ENCODE measurements at regions not wholly inside any gene's neighbourhood (a gene's known extent, or its start where the extent isn't known, plus 50 kb on each side); places are given as distances from the start of the nearest gene placed in this dataset.
A peak's percentile ranks its signal among the peaks of the same experiment; 100 is the strongest.

GRCh38 chr5:117100176-117100575 is 525.6 kb upstream of the SEMA6A start:
- no peak for DNase-seq

DNA sequence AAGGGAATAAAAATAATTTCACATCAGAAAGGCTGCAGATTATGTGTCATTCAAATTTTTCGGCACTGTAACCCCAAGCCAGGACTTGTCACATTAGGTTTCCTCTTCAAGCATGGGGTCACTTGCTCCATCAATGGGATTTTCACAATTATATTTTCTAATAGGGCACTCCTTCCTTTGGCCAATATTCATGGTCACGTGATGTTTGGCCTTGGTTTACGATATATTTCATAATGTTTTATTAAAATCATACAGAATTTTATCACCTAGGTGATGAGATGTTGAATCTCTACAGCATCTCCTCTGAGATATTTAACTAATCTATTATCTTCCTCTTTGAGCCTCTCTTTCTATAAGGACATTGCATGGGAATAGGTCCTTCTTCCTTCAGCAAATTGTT is 523.5 kb upstream of the SEMA6A start:
- no peak for DNase-seq

GRCh38 chr5:117095346-117096332 is 521.0 kb upstream of the SEMA6A start:
- DNase-seq: no peak

- DNase-seq: no peak
Observed at GRCh38 chr5:117094114-117094815, 519.6 kb upstream of the SEMA6A start.

DNA sequence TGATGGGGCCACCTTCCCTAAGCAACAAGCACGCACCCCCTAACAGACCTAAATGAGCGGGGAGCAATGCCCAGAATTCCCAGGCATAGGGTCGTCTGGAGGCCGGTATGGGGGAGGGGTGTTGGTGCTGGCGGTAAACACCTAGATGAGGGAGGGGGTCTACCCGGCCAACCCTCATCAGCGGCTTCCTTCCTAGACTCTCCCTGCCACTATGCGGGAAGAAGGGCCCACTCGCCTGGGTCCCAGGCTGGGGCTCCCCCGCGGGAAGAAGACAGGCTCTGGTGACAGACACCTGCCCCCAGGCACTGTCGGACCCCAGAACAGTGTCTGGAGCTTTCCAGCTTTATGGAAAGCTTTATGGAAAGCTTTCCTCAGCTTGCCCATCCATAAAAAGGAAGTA is 519.0 kb upstream of the SEMA6A start:
- no peak for DNase-seq

- DNase-seq: no peak
Observed at GRCh38 chr5:117089001-117089400, 514.4 kb upstream of the SEMA6A start.

GRCh38 chr5:117088176-117088575 is 513.6 kb upstream of the SEMA6A start:
- DNase-seq: no peak

- DNase-seq: peak in 6 of 58 donors; percentile 1 to 18 (median 6)
Observed at GRCh38 chr5:117084067-117084466, 509.4 kb upstream of the SEMA6A start.

DNA sequence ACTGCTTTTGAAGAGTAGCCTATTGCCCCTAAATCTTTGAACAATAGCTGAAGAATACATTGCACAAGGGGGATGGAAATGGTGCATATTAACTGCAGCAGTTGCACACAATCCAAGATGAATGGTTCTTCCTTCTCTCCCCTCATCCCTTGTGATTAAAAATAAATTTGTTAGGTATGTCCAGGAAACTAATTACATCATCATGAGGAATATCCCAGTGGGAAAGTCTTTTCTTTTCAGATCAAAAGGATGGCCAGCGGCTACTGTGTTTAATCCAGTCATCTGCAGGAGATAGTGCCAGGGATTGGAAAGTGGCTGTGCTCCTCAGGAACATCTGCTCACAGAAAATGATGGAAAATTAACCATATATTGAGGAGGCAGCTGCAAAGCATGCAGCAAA is 508.4 kb upstream of the SEMA6A start:
- no peak for DNase-seq

- DNase-seq: no peak
Observed at GRCh38 chr5:117077142-117077541, 502.5 kb upstream of the SEMA6A start.

GRCh38 chr5:117072439-117072838 is 497.8 kb upstream of the SEMA6A start:
- no peak for DNase-seq

GRCh38 chr5:117065800-117066199 is 491.2 kb upstream of the SEMA6A start:
- no peak for DNase-seq

GRCh38 chr5:117065161-117065560 is 490.5 kb upstream of the SEMA6A start:
- DNase-seq: no peak

DNA sequence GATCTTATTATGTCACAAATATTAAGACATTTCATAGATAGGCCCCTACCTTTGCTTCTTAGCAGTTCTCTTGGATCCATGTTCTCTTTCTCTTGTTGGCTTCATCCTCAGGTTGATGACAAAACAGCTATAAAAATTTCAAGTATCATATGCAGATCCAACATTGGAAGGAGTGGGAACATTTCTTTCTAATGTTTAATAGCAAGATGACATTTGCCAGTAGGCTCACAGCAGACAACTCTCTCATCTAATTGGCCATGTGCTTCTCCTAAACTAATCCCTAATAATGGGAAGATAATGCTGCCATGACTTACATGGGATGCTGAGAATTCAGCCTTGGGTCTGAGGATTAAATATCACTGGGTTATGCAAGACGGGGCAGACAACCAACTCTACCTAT is 485.5 kb upstream of the SEMA6A start:
- DNase-seq: no peak

- DNase-seq: no peak
Observed at GRCh38 chr5:117058740-117059139, 484.1 kb upstream of the SEMA6A start.

DNA sequence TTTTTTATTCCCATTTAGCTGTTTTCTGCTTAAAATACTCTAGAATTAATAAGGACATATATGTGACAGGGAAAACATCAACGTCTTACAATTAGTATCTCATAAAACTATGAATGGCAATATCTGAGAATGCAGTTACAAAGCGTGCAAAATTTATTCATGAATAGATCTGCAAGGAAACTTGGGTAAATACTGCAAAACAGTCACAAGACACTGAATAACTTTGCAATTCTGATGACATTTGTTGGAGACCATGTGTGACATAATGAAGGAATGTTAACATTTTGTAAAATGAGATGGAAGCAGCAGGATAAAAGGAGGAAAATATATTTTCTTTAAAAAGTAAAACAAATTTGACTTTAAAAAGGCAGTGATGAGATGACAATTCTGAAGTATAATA is 480.9 kb upstream of the SEMA6A start:
- no peak for DNase-seq

DNA sequence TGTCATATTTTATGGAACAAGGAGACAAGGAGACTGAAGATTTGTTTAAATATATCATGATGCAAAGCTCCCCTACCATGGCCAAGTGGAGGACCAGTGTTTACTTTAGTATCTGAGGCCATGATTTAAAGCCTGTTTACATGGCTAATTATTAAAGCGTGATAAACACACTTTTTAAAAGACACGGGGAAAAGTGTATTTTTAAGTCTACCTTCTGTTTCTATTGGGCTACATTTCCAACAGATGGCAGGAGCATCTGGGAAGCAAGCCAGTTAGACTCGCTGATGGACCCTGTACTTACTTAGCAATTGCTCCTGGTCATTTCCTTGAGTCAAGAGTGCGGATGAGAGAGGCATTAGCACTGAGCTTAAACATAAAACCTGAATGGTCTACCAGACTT is 480.3 kb upstream of the SEMA6A start:
- DNase-seq: no peak

- DNase-seq: no peak
Observed at GRCh38 chr5:117054141-117054540, 479.5 kb upstream of the SEMA6A start.

GRCh38 chr5:117041926-117042595 is 467.4 kb upstream of the SEMA6A start:
- no peak for DNase-seq

DNA sequence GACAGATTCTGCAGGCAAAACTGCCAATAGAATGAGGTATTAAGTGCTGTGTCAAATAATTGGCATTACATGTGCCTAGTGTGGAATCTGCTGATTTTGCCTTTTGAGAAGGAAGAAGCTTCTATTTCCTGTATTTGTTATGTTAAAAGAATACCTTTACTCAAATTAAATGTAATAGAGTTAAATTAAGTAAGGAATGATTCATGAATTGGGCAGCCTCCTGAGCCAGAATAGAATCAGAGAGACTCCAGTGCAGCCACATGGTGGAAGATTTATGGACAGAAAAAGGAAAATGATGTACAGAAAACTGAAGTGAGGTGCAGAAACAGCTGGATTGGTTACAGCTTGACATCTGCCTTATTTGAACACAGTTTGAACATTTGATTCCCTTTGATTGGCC is 464.4 kb upstream of the SEMA6A start:
- DNase-seq: no peak

DNA sequence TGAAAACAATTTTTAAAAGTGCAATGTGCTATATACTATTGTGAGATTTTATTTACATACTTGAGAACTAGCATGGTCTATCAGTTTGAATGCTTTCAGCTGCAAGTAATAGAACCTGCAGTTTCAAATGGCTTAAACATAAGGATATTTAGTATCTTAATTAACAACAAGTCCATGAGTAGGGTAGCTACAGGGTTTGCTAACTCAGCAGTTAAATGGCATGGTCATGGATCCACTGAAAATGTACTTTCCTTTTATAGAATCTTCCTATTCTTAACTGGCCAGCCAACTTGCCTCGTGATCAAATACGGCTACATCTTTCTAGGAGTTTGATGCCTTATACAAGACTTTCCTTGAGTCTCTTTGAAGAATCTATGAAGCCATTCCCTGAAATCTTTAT is 452.8 kb upstream of the SEMA6A start:
- no peak for DNase-seq

- no peak for DNase-seq
Observed at GRCh38 chr5:117020999-117021398, 446.4 kb upstream of the SEMA6A start.
